Parathyroid adenoma (tissue), 2 donors: ENCODE measurements at regions not wholly inside any gene's neighbourhood (a gene's known extent, or its start where the extent isn't known, plus 50 kb on each side); places are given as distances from the start of the nearest gene placed in this dataset.

Experiments
- H2AFZ ChIP-seq: fragments of 300-600 bp; sonication (generic); one replicate; pipeline ENCODE4 v1.7.0; 2017; ENCODE audit warnings: antibody characterized with exemption, mild to moderate bottlenecking
- H3K27ac ChIP-seq: fragments of 300-600 bp; sonication (generic); one replicate; pipeline ENCODE4 v1.7.0; 2017
- H3K27me3 ChIP-seq: fragments of 300-600 bp; sonication (generic); one replicate; pipeline ENCODE4 v1.7.0; 2017; ENCODE audit warnings: low read length; ENCODE audit not compliant: control insufficient read depth, insufficient read depth
- H3K36me3 ChIP-seq: fragments of 300-600 bp; sonication (generic); one replicate; pipeline ENCODE4 v1.7.0; 2017; ENCODE audit warnings: low read length; ENCODE audit not compliant: control insufficient read depth, insufficient read depth
- H3K4me1 ChIP-seq: fragments of 300-600 bp; sonication (generic); one replicate; pipeline ENCODE4 v1.7.0; 2017; ENCODE audit warnings: control low read depth
- H3K4me2 ChIP-seq: fragments of 300-600 bp; sonication (generic); one replicate; pipeline ENCODE4 v1.7.0; 2017; ENCODE audit warnings: low read length
- H3K4me3 ChIP-seq: fragments of 300-600 bp; sonication (generic); one replicate; pipeline ENCODE4 v1.7.0; 2017; ENCODE audit warnings: low read depth, low read length
- H3K79me2 ChIP-seq: fragments of 300-600 bp; sonication (generic); one replicate; pipeline ENCODE4 v1.7.0; 2017; ENCODE audit warnings: control low read depth
- H3K9ac ChIP-seq: fragments of 300-600 bp; sonication (generic); one replicate; pipeline ENCODE4 v1.7.0; 2017; ENCODE audit warnings: mild to moderate bottlenecking
- H3K9me3 ChIP-seq: fragments of 300-600 bp; sonication (generic); one replicate; pipeline ENCODE4 v1.7.0; 2017; ENCODE audit warnings: low read length; ENCODE audit not compliant: control insufficient read depth
- CTCF ChIP-seq: fragments of 300-600 bp; sonication (generic); IDR thresholded peaks from one replicate; pipeline ENCODE4 v1.7.0; 2017; ENCODE audit warnings: antibody characterized with exemption, mild to moderate bottlenecking
- donor health status: primary hyperparathyroidism.

GRCh38 chr9:13690595-13690994 is 411.1 kb upstream of the MPDZ start:
- no peaks in the 10 kb centered on the region for H3K36me3 ChIP-seq
- H3K27ac ChIP-seq: no peak overlapping the region
- no peak overlapping the region for H3K4me3 ChIP-seq
- no peaks in the 10 kb centered on the region for H3K4me1 ChIP-seq
- no peak overlapping the region for H3K9ac ChIP-seq
- no peaks in the 10 kb centered on the region for H3K9me3 ChIP-seq
- no peak overlapping the region for H2AFZ ChIP-seq
- TF ChIP-seq CTCF: no peak
- no peaks in the 10 kb centered on the region for H3K79me2 ChIP-seq
- no peak overlapping the region for H3K4me2 ChIP-seq
- H3K27me3 ChIP-seq: no peaks in the 10 kb centered on the region

GRCh38 chr9:13689925-13690324 is 410.4 kb upstream of the MPDZ start:
- Histone ChIP-seq H3K4me2 (no peak overlapping the region), H3K4me1 (no peaks in the 10 kb centered on the region), H3K9ac (no peak overlapping the region), H3K9me3 (no peaks in the 10 kb centered on the region), H2AFZ (no peak overlapping the region), H3K36me3 (no peaks in the 10 kb centered on the region), H3K27me3 (no peaks in the 10 kb centered on the region), H3K27ac (no peak overlapping the region), H3K4me3 (no peak overlapping the region), H3K79me2 (no peaks in the 10 kb centered on the region)
- no peak for TF ChIP-seq CTCF

GRCh38 chr9:13688990-13689600 is 409.6 kb upstream of the MPDZ start:
- H3K27me3 ChIP-seq: no peaks in the 10 kb centered on the region
- H2AFZ ChIP-seq: no peak overlapping the region
- TF ChIP-seq CTCF: no peak
- no peaks in the 10 kb centered on the region for H3K4me1 ChIP-seq
- H3K9ac ChIP-seq: no peak overlapping the region
- no peaks in the 10 kb centered on the region for H3K9me3 ChIP-seq
- H3K36me3 ChIP-seq: no peaks in the 10 kb centered on the region
- no peak overlapping the region for H3K4me2 ChIP-seq
- no peak overlapping the region for H3K4me3 ChIP-seq
- no peak overlapping the region for H3K27ac ChIP-seq
- no peaks in the 10 kb centered on the region for H3K79me2 ChIP-seq

- H3K79me2 ChIP-seq: no peaks in the 10 kb centered on the region
- no peak overlapping the region for H3K4me3 ChIP-seq
- no peaks in the 10 kb centered on the region for H3K27me3 ChIP-seq
- H3K9me3 ChIP-seq: no peaks in the 10 kb centered on the region
- no peaks in the 10 kb centered on the region for H3K4me1 ChIP-seq
- H3K9ac ChIP-seq: no peak overlapping the region
- no peak overlapping the region for H3K4me2 ChIP-seq
- H3K27ac ChIP-seq: no peak overlapping the region
- H2AFZ ChIP-seq: no peak overlapping the region
- TF ChIP-seq CTCF: no peak
- no peaks in the 10 kb centered on the region for H3K36me3 ChIP-seq
Observed at GRCh38 chr9:13688223-13688989, 408.9 kb upstream of the MPDZ start.

- Histone ChIP-seq H3K27ac (no peak overlapping the region), H3K4me3 (no peak overlapping the region), H3K9me3 (no peaks in the 10 kb centered on the region), H3K4me2 (no peak overlapping the region), H3K9ac (no peak overlapping the region), H3K4me1 (no peaks in the 10 kb centered on the region), H3K27me3 (no peaks in the 10 kb centered on the region), H3K36me3 (no peaks in the 10 kb centered on the region), H2AFZ (no peak overlapping the region), H3K79me2 (no peaks in the 10 kb centered on the region)
- no peak for TF ChIP-seq CTCF
Observed at GRCh38 chr9:13684656-13685055, 405.2 kb upstream of the MPDZ start.
